ENCODE measurements at regions not wholly inside any gene's neighbourhood (a gene's known extent, or its start where the extent isn't known, plus 50 kb on each side); places are given as distances from the start of the nearest gene placed in this dataset.
"Not testable (repeated sequence)": the region's sequence is repeated elsewhere in the genome, so short reads cannot be mapped to it uniquely, and the experiment has no call there.

DNA sequence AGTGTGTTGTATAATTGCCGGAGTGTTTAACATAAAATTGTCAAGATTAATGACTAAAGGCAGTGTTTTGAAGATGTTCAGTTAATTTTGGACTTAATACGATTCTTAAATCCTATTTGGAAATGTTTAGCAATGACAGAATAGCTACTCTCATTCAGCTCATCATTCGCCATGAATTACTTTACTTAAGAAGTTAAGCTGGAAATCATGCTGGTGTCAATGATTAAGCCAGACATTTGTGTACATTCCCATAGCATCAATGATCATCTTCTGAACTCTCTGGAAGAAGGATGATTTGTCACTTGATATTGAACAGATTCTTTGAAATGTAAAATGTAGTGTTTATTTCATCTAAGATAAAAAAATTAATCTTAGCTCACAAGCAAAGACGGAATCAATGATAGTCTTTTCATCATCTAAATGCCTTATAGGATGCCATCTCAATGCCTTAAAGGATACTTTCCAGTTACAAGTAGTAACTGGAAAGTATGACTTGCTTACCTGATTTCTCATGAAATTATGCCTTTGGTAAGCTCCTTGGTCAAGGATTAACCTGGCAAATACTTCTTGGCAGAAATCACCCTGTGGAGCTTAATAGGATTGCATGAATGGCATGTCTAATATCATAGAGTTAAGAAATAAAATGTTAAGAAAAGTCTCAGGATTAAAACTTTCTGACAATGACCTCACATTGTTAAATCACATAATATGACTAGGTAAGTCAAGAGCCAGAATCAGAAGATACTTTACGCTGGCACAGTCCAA lies 515.5 kb upstream of the AGA start:
- no peak for DNase-seq

DNA sequence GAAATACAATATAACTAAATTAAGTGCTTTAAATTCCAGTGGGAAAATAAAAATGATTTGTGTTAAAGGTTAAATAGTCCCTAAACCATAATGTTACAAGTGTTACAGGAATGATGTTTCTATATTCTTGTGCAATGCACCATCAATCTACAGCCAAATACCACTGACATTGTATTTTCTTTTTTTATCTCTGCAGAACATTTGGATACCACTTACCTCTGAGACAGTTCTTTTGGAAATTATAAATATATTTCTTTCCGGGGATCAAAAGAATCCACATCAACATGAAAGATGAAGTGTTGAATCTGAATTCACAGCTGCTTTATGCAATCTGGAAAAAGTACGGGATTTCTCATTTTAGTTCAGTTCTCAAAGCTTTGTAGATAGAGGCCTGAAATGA lies 518.3 kb upstream of the AGA start:
- DNase-seq: no peak

DNA sequence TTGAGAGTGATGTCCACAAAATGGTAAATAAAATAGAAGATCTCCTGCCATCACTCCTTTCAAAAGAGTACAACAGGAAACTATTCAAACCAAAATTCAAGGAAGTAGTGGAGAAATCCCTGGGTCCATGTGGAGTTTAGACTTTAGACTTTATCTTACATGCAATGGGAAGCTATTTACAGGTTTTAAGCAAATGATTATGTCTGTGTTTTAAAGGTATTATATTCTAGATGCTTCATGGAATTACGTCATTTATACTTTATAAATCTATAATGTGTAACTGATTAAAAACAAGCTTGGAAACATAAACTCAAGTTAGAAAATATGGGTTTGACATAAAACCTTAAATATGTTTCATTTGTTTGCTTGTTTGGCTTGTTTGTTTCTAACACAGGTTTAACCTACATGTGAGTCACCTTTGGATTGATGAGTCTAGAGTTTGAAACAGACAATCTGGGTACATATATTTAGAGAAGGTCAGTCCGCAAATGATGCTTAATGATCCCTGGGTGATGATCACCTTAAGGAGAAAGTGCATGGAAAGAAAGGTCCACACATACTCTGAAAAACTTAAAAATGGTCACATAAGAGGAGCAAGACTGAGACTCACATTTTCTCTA lies 519.6 kb upstream of the AGA start:
- no peak for DNase-seq

DNA sequence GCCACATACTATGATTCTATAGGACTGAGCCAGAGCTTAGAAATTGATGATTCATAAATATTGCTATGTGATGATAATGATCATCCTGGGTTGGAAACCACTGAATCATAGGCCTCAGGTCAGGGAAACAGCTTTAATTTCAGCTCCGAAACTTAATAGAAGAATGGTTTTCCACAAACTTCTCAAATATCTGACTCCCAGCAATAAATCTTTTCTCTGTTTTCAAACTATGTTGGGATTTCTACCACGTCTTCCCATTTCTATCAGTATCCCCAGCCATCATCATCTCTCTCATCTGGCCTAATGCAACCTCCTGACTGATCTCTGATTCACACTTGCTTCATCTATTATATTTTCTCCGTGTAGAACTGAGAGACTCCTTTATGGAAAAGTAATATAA lies 521.8 kb upstream of the AGA start:
- DNase-seq: no peak

DNA sequence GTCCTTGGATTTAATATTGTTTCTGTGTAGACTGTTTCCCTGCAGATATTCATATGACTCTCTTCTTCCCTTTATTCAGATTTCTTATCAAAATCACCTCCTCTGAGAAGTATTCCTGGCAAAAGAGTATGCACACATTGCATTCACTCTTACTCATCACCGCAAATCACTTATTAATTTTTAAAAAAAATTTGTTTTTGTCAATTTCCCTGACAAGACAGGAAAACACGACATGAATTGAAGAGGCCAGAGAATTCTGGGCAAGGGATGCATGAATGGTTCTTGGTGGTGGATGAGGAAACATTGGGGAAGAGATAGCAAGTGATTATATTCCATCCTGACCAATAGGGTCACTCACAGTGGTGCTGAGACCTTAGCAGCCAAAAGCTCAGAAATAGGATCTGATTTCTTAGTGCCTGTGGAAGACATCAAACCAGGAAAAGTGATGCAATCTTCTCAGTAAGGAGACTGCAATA lies 522.5 kb upstream of the AGA start:
- no peak for DNase-seq

DNA sequence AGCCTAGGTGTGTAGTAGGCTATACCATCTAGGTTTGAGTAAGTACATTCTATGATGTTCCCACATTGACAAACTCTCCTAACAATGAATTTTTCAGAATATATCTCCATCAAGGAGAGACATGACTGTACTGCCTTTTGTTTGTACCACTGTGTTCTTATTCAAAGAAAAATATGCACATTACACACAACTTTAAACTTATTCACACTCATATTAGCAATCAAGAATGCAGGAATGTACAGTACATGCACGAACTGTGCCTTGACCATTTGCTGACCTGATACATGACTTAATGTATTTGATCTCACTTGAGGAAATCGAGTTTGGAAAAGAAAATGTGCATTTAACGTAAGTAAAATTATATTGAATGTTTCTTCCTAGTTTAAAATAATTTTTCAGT lies 525.1 kb upstream of the AGA start:
- no peak for DNase-seq

DNA sequence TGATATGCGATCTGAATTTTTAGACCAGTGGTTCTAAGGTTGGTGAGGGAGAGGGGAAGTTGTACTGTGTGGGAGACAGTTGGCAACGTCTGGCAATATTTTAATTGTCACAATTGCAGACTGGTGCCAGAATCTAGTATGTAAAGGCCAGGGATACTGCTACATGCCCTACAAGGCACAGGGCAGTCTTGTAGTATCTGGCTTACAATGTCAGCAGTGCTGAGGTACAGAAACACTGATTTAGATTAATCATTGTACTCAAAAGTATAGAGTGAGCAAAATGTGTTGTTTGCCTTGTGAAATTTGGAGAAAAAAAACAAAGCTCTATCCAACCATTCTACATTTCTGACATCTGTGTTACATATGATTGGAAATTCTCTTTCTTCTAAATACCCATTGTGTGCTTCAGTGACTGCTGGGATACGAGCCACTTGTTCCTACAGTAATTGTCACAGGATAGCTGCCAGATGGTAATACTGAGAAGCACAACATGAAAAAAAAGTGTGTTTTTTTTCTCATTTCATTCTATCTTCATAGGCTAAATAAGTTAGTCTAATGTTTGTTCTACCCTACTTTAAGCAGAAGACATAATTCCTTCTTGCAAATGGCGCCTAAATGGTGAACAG lies 526.7 kb upstream of the AGA start:
- DNase-seq: no peak

DNA sequence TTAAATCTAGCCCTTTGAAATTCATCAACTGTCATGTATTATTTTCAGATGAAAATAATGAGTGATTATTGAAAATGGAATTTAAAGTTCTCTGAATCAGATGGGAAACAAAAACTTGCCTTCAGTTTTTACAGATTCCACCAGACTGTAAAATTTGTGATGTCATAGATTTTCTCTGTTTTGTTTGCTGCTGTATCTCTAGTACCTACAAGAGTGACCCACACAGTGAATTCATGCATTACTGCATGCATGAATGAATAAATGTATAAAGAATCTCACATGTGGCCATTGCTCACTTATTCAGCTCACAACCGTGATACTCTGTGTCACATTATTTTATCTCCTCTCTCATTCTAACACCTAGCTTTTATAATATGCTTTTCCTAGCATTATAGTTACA lies 532.2 kb upstream of the AGA start:
- DNase-seq: no peak

DNA sequence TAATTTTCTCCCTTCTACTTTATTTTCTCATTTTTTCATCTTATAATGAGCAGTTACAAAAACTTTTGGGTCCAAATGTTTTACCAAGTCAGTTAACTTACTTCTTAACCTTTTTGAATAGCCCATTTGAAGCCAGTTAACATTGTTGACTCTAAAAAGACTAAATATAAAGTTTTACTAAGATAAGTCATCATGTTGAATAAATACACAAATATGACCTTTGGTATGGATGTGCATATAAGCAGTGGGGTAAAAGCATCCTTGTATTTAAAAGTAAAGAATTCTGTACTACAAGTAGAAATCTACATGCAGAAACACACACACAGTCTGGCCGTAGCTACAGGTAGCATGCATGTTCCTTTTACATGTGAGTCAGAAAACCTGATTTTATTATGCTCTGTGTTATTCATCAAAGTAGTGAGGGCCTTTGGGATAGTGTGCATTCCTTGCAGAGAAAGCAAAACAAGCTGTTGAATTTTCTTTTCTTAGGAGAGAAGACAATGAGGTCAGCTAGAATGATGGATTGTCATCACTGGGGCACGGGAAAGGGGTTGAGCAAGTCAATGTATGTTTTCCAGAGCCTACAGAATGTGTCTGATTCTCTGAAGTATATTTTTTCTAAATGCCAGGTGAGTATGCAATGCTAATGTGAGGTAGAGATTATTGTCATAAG lies 533.2 kb upstream of the AGA start:
- no peak for DNase-seq

DNA sequence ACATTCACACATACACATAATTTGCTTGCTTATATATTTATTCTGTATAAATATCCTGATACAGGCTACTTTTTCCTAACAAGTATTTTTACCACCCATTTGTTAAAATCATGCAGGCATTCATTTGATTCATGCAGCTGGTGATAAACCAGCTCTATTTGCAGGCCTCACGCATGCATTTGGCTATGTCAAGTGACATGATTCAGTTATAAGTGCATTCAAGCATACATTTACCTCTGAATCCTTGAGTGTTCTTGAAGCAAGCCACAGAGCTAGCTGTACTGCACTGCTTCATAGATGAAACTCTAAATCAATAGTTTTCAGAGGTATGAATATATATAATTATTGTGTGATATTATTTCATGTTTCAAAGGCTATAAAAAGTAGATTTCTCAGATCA lies 544.0 kb upstream of the AGA start:
- no peak for DNase-seq

DNA sequence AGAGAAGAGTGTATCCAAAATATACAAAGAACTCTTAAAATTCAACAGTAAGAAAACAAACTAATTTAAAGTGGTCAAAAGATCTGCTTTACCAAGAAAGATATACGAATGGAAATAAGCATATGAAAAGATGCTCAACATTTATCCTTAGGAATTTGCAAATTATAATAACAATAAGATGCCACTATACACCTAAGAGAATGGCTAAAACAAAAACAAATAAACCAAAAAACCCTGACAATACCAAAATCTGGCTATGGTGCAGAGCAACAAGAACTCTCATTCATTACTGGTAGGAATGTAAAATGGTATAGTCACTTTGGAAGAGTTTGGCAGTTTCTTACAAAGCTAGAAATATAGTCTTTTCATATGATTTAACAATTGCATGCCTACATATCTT lies 545.7 kb upstream of the AGA start:
- DNase-seq: no peak

DNA sequence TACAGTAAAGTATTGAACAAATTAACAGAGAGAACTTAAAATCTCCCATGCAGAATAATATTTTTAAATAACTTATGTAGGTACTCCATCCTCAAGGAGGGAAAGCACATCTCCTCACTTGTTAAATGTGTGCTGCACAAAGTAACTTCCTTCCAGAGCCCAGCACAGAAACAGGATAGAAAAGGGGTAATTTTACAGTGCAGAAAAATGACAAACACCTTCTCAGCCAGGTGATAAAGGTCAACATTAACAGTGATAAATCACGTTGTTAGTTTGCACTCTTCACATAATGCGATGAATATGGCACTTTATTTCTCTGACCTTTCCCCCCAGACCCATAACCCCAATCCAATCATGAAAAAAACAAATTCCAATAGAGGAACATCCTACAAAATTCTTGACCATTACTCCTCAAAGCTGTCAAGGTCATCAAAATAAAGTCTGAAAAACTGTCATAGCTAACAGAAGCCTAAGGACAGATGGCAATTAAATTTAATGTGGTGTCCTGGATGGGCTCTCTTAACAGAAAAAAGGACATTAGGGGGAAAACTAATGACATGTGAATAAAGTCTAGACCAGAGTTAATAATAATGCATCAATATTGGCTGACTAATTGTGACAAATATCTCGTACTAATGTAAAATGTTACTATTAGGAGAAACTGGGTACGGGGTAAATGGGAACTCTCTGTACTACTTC lies 547.4 kb upstream of the AGA start:
- no peak for DNase-seq

DNA sequence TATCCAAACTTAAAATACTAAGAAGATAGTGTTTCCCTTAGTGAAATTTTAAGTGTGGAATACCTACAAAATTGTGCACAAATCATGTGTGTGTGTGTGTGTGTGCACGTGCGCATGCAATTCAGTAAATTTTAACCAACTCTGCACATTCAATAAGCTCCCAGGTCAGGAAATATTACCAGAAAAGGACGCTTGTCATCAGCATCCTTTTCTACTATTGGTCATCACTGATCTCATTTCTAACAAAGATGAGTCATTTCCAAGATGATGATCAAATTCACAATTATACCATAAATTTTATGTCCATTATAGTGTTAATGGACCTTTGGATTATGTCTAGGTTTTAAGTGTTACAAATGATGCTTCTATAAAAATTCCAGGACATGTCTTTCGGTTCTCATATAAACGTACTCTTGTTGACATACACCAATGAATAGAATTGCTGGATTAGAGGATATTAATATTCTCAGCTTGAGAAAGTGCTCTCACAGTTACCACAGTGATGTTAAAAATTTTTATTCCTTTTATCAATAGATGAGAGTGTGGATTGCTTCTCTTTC lies 560.9 kb upstream of the AGA start:
- DNase-seq: no peak

DNA sequence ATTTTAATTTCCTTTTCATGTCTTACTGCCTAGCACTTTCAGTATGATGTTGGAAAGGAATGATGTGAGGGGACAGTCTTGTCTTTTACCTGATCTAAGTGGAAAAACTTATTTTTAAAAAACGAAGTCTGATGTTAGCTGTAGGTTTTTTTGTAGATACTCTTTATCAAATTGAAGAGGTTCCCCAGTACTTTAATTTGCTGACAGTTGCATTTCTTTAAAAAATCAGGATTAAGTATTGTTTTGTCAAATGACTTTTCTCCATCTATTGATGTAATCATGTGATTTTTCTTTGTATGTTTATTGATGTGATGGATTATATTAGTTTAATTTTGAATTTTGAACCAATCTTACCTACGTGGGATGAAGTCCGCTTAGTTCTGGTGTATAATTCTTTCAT lies 568.4 kb upstream of the AGA start:
- no peak for DNase-seq

DNA sequence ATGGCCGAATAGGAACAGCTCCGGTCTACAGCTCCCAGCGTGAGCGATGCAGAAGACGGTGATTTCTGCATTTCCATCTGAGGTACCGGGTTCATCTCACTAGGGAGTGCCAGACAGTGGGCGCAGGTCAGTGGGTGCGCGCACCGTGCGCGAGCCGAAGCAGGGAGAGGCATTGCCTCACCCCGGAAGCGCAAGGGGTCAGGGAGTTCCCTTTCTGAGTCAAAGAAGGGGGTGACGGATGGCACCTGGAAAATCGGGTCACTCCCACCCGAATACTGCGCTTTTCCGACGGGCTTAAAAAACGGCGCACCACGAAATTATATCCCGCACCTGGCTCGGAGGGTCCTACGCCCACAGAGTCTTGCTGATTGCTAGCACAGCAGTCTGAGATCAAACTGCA lies 572.8 kb upstream of the AGA start:
- DNase-seq: not testable (repeated sequence)

DNA sequence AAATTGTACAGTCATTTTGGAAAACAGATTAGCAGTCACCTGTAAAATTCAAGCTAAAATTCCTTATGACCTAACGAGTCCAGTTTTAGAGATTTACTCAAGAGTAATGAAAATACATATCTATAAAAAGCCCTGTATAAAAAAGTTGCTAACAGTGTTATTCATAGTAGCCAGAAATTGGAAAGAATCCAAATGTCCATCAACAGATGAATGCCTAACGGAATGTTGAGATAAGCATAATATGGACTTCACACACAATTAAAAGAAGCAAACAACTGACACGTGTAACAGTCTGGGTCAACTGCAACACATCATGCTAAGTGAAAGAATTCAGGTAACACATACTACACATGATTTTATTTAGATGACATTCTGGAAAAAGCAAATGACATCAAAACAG lies 584.8 kb upstream of the AGA start:
- DNase-seq: no peak

DNA sequence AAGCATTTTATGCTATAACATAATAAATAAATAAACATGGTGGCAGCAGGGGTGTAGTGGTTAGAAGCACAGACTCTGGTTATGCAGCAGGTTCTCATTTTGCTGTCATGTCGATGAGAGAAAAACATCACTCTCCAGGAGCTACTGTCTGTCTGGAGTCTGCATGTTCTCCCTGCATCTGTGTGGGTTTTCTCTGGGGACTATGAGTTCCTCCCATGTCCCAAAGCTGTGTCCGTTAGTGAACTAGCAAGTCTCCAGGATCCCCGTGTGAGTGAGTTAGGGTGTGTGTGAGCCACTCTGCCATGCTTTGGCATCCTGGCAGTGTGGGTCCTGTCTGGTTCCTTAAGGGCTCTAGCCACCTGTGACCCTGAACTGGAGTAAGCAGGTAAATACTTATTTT lies 585.6 kb upstream of the AGA start:
- DNase-seq: no peak

DNA sequence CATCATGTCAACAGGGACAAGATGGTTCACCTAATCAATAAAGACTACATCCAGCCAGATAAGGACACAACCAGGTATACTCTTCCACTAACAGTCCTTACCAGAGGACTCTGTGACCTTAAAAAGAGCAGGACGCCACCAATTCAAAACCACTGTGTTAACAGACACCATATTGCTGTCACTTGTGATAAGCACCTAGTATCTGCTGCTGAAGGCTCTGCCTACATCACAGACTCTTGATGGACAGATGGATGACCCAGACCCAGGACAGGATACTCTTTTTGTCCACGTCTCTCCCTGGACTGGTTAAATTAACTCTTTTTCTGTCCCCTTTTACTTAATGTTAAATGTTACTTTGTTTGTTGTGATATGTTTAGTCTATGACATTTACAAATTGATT lies 586.2 kb upstream of the AGA start:
- DNase-seq: no peak

DNA sequence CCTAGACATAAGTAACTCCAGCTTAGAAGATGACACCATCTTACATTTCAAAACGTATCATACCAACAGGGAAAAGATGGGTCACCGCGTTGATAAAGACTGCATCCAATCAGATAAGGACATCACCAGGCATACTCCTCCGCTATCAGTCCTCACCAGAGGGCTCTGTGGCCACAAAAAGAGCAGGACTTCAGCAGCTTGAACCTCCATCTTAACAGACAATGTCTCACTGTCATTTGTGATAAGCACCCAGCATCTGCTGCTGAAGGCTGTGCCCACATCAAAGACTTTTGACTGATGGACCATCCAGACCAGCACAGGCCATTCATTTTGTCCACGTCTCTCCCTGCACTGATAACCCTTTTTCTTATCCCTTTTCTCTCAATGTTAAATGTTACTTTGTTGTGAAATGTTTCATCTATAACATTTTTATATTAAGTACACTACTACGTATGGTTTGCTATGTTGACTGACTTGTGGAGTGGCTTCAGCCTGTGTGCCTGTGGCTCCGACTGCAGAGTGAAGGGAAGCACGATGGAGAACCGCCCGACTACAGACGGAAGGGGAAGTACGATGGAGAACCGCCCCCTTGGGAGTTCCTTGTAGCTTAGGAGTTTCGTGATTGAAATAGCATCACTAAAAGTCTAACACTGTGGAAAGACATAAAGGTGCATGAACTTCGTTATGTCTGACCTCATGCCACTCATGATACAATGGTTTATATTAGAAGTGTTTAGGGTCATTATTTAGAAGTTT lies 595.4 kb upstream of the AGA start:
- no peak for DNase-seq

DNA sequence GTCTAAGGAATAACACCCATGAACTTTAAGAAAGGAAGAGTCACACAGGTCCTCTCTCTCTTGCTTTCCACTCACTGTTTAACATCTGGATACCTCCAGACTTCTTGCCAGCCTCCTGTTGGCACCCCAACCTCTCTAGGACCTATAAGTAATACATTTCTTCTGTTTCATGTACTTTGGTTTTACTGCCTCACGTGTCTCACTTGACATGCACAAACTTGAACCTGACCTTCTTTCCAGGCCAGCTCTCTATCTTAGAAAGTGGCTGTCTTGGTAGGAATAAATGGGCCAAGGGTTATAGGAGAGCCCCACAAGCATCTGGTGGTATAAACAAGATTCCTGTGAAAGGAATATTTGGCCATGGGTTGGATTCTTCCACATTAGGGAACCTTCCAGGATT lies 614.8 kb upstream of the AGA start:
- DNase-seq: no peak

DNA sequence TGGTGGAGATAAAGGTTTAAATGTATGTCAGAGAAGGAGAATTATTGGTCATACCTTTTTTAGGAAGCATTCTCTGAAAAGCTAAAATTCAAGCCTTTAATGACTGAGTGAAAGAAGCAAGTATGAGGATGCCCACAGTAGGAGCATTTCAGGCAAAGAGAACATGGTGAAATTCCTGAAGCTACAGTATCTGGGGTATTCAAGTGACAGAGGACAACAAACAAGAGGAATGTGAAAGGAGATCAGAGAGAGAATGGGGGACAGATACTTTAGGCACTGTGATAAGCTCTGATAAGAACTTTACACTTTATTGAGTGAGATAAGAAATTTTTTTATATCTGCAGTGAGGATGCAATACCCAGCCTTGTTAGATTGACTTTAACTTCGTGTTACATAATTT lies 621.3 kb upstream of the AGA start:
- no peak for DNase-seq

DNA sequence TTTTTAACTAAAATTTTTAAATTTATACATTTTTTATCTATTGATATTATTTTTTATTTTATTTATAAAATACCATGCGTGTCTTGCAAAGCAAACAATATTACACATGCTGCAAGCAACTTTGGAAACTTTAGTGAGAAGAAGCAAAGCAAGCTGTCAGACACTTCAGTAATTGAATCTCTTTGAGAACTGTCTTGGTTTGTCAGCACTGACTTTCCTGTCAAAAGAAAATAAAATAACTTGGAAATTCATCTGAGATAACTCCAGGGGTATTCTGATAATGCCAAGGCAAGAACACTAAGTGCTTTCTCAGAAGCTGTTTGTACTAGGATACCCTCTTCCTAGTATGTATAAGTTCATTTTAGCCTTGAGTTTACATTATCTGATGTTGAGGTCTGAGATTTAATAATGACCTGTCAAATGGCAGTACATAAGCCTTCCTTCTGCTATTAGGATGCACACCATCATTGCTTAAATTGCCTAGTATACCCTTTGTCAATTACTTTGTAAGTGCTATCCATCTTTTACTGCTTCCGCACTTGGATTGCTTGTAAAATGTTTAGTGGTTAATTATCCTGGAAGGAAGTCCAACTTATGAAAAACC lies 624.2 kb upstream of the AGA start:
- no peak for DNase-seq
